Transverse colon (tissue), 4 donors: ENCODE measurements at regions not wholly inside any gene's neighbourhood (a gene's known extent, or its start where the extent isn't known, plus 50 kb on each side); places are given as distances from the start of the nearest gene placed in this dataset.

Source experiments
- DNase-seq: peaks from one replicate; pipeline ENCODE4 v3.0.0-alpha.2; 2019
- H3K27ac ChIP-seq, 4 donors: fragments of 200-600 bp; sonication (generic); 2 replicates each; pipeline ENCODE4 v1.5.1; 2016 to 2018; ENCODE audit warnings: inconsistent platforms in 4 of 4
- H3K27me3 ChIP-seq: fragments of 200-600 bp; sonication (generic); 2 replicates; pipeline ENCODE4 v1.5.1; 2017; ENCODE audit warnings: inconsistent platforms
- H3K36me3 ChIP-seq, 4 donors: fragments of 200-600 bp; sonication (generic); 2 replicates each; pipeline ENCODE4 v1.5.1; 2017 to 2019; ENCODE audit warnings: inconsistent platforms in 4 of 4
- H3K4me1 ChIP-seq, 4 donors: fragments of 200-600 bp; sonication (generic); 2 replicates each; pipeline ENCODE4 v1.5.1; 2017 to 2020; ENCODE audit warnings: inconsistent platforms in 4 of 4
- H3K4me3 ChIP-seq, 4 donors: fragments of 200-600 bp; sonication (generic); 1 replicate in 1 of 4; 2 replicates in 3 of 4; pipeline versions ENCODE4 v1.5.1 to v1.6.1; 2017 to 2019; ENCODE audit warnings: inconsistent platforms in 4 of 4
- H3K9me3 ChIP-seq, 2 donors: fragments of 200-600 bp; sonication (generic); 2 replicates each; pipeline ENCODE4 v1.5.1; 2017 to 2019; ENCODE audit warnings: inconsistent platforms in 2 of 2
- CTCF ChIP-seq, 5 experiments: fragments of 200-600 bp in 3 of 5; fragments of 450-650 bp in 2 of 5; sonication (generic) in 3 of 5; IDR thresholded peaks; 1 replicate in 2 of 5; 2 replicates in 3 of 5; pipeline ENCODE4 v1.5.1; 2016 to 2017; ENCODE audit warnings: antibody characterized with exemption in 5 of 5, inconsistent platforms in 3 of 5, mild to moderate bottlenecking in 2 of 5, moderate library complexity in 1 of 5
- EP300 ChIP-seq: sonication (generic); formaldehyde crosslinking; IDR thresholded peaks from one replicate; pipeline ENCODE4 v1.6.1; 2017; ENCODE audit warnings: antibody characterized with exemption, low read depth
- POLR2A ChIP-seq: fragments of 450-650 bp; IDR thresholded peaks from one replicate; pipeline ENCODE4 v1.6.1; 2016; ENCODE audit warnings: antibody characterized with exemption, mild to moderate bottlenecking, moderate library complexity
- POLR2AphosphoS5 ChIP-seq, 3 donors: sonication (generic); formaldehyde crosslinking; IDR thresholded peaks; one replicate each; pipeline ENCODE4 v1.6.1; 2016; ENCODE audit warnings: antibody characterized with exemption in 3 of 3
- WGBS, 2 donors: methylation state at CpG; one replicate each; pipeline ENCODE4 v1.1.5; 2018; ENCODE audit warnings: low coverage in 1 of 2; 5-methylcytosine and 5-hydroxymethylcytosine counted together
- in situ Hi-C, 4 donors: fragments of 200-750 bp; cut with MboI; loops; one replicate each; pipeline versions ENCODE4 v1.15.0 to v1.15.1; 2017; ENCODE audit warnings: low sequenced_read_pairs in 3 of 4, low pct_ligation_motif_present in 1 of 4, low pct_unique_long_range_greater_than_20kb in 1 of 4
- intact Hi-C: fragments of 100-400 bp; cut with DNase I; formaldehyde crosslinking; loops from one replicate; pipeline ENCODE4 v1.15.1; 2023; ENCODE audit warnings: low total_unique reads

DNA sequence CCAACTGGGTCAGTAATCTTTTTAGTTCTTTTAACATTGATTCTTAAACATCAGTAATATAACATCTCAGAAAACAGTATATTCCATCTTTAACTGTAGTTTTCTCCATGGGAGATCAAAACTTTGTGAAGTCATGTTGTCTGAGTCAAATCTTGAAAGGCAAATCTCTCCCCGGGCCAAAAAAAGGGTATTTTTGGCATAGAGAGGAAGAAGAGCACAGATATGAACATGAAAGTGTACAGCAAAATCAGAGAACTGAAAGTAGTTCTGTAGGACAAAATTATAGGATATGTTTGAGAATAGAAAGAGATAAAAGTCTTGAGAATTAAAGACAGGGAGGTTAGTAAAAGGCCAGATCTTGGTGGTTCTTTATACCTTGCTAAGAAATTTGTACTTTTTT, 176.4 kb upstream of the GYPA start:
- Histone ChIP-seq H3K27me3 (no peaks in the 10 kb centered on the region), H3K9me3 (peaks cover 10 to 15% of the 10 kb centered on the region in 2 donors), H3K36me3 (no peaks in the 10 kb centered on the region), H3K27ac (no peak overlapping the region), H3K4me1 (no peaks in the 10 kb centered on the region), H3K4me3 (no peak overlapping the region)
- intact Hi-C loops (no loop called here), in situ Hi-C loops (no loop called here)
- 67% methylated on average over 1 of the region's 1 CpG; no CpG with 5 or more reads in 1 of the 2 donors for WGBS, 2 donors
- no peak for DNase-seq
- TF ChIP-seq EP300, result no peak
- no peak for TF ChIP-seq POLR2A
- TF ChIP-seq POLR2AphosphoS5 (IDR thresholded peaks at IDR 0.05), result no peak
- no peak for TF ChIP-seq CTCF (IDR thresholded peaks at IDR 0.05)

DNA sequence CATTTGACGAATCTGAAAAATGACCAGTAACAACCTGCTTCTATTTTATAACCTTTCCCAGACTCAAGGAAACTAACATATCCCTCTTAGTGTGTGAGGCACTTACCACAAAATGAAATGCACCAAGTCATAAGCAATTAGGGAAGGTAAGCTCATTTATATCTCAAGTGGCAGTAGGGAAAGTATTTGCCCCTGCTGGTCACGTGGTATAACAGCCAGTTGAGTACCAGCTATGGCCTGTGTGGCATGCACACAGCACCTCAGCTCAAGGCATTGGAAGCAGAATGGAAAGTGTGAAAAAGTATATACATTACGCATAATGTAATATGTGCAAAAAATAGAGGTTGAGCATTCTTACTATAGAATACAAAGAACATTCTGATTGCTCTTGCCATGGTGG, 178.3 kb upstream of the GYPA start:
- Histone ChIP-seq H3K27me3 (no peaks in the 10 kb centered on the region), H3K4me1 (no peaks in the 10 kb centered on the region), H3K36me3 (no peaks in the 10 kb centered on the region), H3K9me3 (peaks cover 10 to 15% of the 10 kb centered on the region in 2 donors), H3K4me3 (no peak overlapping the region), H3K27ac (no peak overlapping the region)
- in situ Hi-C loops (no loop called here), intact Hi-C loops (no loop called here)
- TF ChIP-seq EP300, result no peak
- no peak for TF ChIP-seq POLR2AphosphoS5 (IDR thresholded peaks at IDR 0.05)
- no peak for TF ChIP-seq POLR2A
- TF ChIP-seq CTCF (IDR thresholded peaks at IDR 0.05), result no peak
- 62 to 65% methylated on average over 3 of the region's 3 CpGs for WGBS, 2 donors
- no peak for DNase-seq

GRCh38 chr4:144336633-144337032, 196.1 kb upstream of the GYPA start:
- H3K27me3 ChIP-seq, result no peaks in the 10 kb centered on the region
- H3K4me3 ChIP-seq, result no peak overlapping the region
- no peaks in the 10 kb centered on the region for H3K9me3 ChIP-seq
- 50% methylated on average over 1 of the region's 1 CpG; no CpG with 5 or more reads in 1 of the 2 donors for WGBS, 2 donors
- DNase-seq, result no peak
- intact Hi-C loops, result no loop called here
- no peaks in the 10 kb centered on the region for H3K4me1 ChIP-seq
- in situ Hi-C loops, result no loop called here
- TF ChIP-seq EP300 (no peak), POLR2A (no peak), CTCF (IDR thresholded peaks at IDR 0.05) (no peak), POLR2AphosphoS5 (IDR thresholded peaks at IDR 0.05) (no peak)
- no peak overlapping the region for H3K27ac ChIP-seq
- no peaks in the 10 kb centered on the region for H3K36me3 ChIP-seq

DNA sequence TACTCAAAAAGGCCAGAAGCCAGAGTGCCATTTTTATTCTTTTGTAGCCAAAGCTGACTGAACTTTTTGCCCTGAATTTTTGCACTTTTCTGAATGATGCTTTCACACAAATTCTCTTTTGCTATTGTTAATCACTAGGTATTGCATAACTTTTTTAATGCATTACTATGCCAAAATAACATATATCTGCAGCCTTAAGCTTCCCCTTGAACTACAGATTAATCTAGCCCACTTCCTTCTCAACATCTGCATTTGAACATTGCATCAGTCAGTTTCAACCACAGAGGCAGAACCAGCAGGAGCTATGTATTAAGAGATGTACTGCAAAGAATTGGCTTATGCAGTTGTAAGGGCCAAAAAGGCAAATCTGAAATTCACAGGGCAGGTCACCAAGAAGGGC, 197.6 kb upstream of the GYPA start:
- intact Hi-C loops, result no loop called here
- TF ChIP-seq CTCF (IDR thresholded peaks at IDR 0.05) (no peak), POLR2A (no peak), POLR2AphosphoS5 (IDR thresholded peaks at IDR 0.05) (no peak), EP300 (no peak)
- Histone ChIP-seq H3K36me3 (no peaks in the 10 kb centered on the region), H3K4me1 (no peaks in the 10 kb centered on the region), H3K27me3 (no peaks in the 10 kb centered on the region), H3K27ac (no peak overlapping the region), H3K9me3 (no peaks in the 10 kb centered on the region), H3K4me3 (no peak overlapping the region)
- in situ Hi-C loops, result no loop called here
- no peak for DNase-seq
